GM06990 (cell line): ENCODE measurements at regions not wholly inside any gene's neighbourhood (a gene's known extent, or its start where the extent isn't known, plus 50 kb on each side); places are given as distances from the start of the nearest gene placed in this dataset.

Experiments
- DNase-seq: peaks from one replicate; pipeline ENCODE4 v3.0.0-alpha.2; 2011; ENCODE audit not compliant: insufficient read length; ENCODE audit errors: extremely low read depth
- H3K27me3 ChIP-seq: replicated peaks from 2 replicates; pipeline ENCODE4 v1.6.0; 2011; ENCODE audit warnings: low read length; ENCODE audit not compliant: control insufficient read depth, insufficient read depth
- H3K36me3 ChIP-seq: 2 replicates; pipeline ENCODE4 v1.5.1; 2011; ENCODE audit warnings: low read length; ENCODE audit not compliant: control insufficient read depth, insufficient read depth
- H3K4me3 ChIP-seq: replicated peaks from 2 replicates; pipeline ENCODE4 v1.5.1; 2011; ENCODE audit warnings: low read depth, mild to moderate bottlenecking, control low read depth, low read length
- TF ChIP-seq, protein P1 (sequence below): IDR thresholded peaks from 2 replicates; pipeline ENCODE4 v1.5.1; 2011; ENCODE audit warnings: low read length, control low read depth, mild to moderate bottlenecking, inconsistent platforms; ENCODE audit not compliant: insufficient read depth, poor library complexity, severe bottlenecking

DNA sequence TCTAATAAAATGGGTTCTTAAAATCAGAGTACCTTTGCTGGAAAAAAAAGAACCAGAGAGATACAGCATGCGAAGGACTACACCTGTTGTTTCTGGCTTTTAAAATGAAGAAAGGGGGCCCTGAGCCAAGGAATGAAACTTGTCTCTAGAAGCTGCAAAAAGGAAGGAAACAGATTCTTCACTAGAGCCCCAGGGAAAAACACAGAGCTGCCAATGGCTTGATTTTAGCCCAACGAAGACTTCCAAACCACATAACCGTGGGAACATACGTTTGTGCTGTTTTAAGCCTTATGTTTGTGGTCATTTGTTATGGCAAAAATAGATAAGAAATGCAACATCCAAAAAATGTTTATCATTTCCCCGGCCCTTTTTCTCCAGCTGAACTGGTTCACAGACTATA is 780.0 kb downstream of the SORCS1 start:
- Histone ChIP-seq H3K36me3 (no peaks in the 10 kb centered on the region), H3K4me3 (no peak overlapping the region)
- TF ChIP-seq, protein P1, sequence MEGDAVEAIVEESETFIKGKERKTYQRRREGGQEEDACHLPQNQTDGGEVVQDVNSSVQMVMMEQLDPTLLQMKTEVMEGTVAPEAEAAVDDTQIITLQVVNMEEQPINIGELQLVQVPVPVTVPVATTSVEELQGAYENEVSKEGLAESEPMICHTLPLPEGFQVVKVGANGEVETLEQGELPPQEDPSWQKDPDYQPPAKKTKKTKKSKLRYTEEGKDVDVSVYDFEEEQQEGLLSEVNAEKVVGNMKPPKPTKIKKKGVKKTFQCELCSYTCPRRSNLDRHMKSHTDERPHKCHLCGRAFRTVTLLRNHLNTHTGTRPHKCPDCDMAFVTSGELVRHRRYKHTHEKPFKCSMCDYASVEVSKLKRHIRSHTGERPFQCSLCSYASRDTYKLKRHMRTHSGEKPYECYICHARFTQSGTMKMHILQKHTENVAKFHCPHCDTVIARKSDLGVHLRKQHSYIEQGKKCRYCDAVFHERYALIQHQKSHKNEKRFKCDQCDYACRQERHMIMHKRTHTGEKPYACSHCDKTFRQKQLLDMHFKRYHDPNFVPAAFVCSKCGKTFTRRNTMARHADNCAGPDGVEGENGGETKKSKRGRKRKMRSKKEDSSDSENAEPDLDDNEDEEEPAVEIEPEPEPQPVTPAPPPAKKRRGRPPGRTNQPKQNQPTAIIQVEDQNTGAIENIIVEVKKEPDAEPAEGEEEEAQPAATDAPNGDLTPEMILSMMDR: no peak

DNA sequence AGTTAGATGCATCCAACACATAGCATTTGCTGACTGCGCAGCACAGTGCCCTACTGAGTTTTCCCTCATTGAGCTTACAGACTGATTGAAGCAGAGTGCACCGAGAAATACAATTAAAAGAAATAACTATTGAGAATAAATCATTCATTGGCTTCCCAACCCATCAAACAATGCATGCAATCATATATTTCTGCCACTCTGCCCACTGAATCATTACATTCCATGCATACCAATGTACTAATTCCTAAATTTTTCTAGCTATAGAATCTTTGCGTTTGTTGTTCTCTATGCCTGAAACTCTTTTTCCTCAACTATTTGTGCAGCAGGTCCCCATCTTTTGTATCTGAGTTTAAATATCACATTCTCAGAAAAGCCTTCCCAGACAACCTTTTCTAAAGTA is 783.8 kb downstream of the SORCS1 start:
- TF ChIP-seq, protein P1: no peak

More for the DNA sequence above, 780.0 kb downstream of the SORCS1 start:
- no peaks in the 10 kb centered on the region for H3K27me3 ChIP-seq
- no peak for DNase-seq

DNA sequence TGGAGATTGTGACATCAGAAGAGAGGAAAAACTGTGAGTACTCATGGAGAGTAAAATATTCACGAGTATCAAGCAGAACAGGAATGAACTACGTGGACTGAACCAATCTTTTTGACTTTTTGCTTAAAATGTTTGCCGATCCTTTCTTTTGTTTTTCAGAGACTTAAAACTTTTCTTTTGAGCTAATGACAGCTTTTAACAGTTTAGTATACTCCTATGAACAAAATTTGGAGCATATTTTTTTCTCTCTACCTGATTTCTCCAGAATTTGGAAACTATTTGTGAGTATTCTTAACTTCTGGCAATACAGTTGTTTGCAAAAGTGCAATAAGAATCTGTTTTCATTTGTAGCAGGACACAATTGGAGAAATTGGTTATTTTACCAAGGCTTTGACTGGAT is 786.3 kb downstream of the SORCS1 start:
- no peaks in the 10 kb centered on the region for H3K27me3 ChIP-seq
- TF ChIP-seq, protein P1: no peak

More for the DNA sequence above, 783.8 kb downstream of the SORCS1 start:
- DNase-seq: no peak
- no peaks in the 10 kb centered on the region for H3K36me3 ChIP-seq
- no peaks in the 10 kb centered on the region for H3K27me3 ChIP-seq
- H3K4me3 ChIP-seq: no peak overlapping the region

DNA sequence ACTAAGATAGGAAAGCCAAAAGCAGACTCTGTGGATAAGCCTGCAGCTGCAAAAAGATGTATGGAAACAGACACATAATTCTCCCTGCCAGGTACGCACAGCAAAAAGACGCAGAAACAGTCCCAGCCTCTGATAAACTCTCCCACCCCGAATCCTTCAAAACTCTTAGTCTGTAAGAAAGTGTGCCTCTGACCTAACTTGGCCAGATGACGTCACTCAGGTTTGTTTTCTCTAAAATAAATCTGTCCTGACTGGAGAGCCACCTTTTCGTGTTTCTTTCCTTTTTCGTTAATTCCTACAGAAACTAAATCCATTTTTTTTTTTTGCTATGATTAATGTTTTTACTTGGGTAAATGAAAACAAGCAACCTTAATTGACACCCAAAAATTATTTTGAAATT is 793.8 kb downstream of the SORCS1 start:
- Histone ChIP-seq H3K4me3 (no peak overlapping the region), H3K27me3 (no peaks in the 10 kb centered on the region), H3K36me3 (no peaks in the 10 kb centered on the region)
- TF ChIP-seq, protein P1: no peak
- DNase-seq: no peak

More for the DNA sequence above, 786.3 kb downstream of the SORCS1 start:
- H3K4me3 ChIP-seq: no peak overlapping the region
- no peaks in the 10 kb centered on the region for H3K36me3 ChIP-seq
- DNase-seq: no peak

DNA sequence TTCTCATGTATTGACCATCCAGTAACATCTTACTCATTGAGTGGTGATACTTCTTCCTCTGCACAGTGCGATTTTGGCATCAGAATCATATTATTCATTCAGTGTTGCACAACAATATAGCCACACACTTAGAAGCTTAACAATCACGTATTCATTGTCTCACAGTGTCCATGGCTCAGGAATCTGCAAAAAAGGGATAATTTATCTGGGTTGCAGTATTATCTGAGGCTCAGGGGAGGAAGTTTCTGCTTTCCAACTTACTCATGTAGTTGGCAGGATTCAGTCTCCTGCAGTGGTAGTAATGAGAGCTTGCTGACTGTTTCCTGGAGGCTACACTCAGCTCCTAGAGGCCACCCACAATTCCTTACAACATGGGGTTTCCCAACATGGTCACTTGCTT is 803.6 kb downstream of the SORCS1 start:
- Histone ChIP-seq H3K4me3 (no peak overlapping the region), H3K36me3 (no peaks in the 10 kb centered on the region), H3K27me3 (no peaks in the 10 kb centered on the region)
- TF ChIP-seq, protein P1: no peak
- no peak for DNase-seq

DNA sequence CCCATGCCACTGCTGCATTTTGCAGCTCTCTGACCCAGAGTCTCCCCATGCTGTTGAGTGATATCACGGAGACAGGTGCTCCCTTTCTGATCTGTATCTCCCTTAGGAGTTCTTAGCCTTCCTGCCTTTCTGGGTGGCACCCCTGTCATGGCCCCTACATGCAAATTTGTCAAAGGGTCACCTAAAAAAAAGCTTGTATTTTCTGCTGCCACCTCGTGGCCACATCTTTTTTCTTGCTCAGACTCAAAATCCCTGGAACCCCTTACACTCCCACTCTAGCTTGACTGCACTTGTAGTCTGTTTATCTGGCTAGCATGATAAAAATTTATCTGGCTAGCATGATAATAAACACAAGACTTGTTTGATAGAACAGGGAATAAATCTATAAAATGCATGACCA is 809.1 kb downstream of the SORCS1 start:
- TF ChIP-seq, protein P1: no peak
- DNase-seq: no peak
- H3K36me3 ChIP-seq: no peaks in the 10 kb centered on the region
- H3K27me3 ChIP-seq: no peaks in the 10 kb centered on the region
- H3K4me3 ChIP-seq: no peak overlapping the region
